H54 (cell line): ENCODE measurements at regions not wholly inside any gene's neighbourhood (a gene's known extent, or its start where the extent isn't known, plus 50 kb on each side); places are given as distances from the start of the nearest gene placed in this dataset.

Experiments
- DNase-seq: peaks from one replicate; pipeline ENCODE4 v3.0.0; 2011; ENCODE audit warnings: low spot score, mixed read lengths; ENCODE audit not compliant: insufficient read length
- FAIRE-seq: peaks from 3 replicates; lab custom pipeline; 2011; peaks lifted over from hg19 to GRCh38; lab: Jason Lieb, UNC
- POLR2A ChIP-seq: IDR thresholded peaks from 2 replicates; pipeline ENCODE4 v1.6.1; 2011; ENCODE audit warnings: low read depth, mild to moderate bottlenecking, low read length

DNA sequence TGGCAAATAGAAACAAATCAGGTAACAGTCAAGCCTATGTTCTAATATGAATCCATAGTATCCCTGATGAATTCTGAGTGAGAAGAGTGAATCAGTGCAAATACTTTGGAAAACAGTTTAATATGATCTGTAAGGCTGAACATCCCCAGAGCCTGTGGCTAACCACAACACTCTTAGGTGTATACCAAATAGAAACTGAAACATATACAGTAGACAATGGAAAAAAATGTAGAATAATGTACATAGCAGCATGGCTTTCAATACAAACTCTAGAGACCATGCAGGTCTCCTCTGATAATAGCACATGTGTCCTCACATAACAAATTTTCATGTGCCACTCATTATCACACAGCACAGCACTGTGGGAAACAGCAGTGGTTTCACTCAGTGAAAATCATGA, 513.6 kb downstream of the CDY2B start:
- FAIRE-seq (no peak), DNase-seq (no peak)
- TF ChIP-seq POLR2A = no peak

DNA sequence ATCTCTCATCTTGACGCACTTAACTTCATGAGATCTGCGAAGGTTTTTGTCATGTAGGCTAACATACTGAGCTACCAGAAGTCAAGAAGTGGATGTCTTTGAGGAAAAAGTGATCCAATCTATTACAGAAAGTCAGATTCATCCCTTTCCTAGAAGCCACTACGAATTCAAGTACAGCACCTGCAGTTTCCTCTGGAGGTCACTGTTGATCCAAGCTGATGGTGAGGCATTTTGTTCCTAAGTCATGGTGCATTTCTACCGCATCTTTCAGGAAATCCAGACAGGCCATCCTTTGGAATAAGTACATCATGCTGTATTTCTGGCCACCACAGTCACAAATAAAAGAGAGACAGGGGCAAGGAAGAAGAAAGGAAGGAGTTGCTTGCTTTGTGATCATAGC, 541.0 kb downstream of the CDY2B start:
- DNase-seq = no peak
- no peak for FAIRE-seq
- no peak for TF ChIP-seq POLR2A

DNA sequence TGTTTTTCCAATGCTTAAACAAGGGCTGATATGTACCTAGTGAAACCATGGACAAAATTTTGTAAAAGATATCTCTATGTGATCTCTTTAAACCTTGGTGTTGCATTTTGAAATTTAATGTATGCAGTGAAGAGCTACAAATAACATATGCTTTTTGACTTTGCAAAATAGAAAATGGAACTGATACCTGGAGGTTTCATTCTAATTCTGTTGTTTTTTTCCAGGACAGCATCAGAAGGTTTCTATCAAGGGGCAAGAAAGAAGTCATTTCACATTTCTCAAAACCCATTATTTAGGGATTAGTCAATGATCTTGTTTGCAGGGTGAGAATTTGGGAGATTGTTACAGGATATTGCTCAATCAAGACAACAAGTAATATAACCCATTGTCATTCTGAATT, 549.3 kb downstream of the CDY2B start:
- no peak for DNase-seq
- FAIRE-seq = no peak
- TF ChIP-seq POLR2A = no peak

DNA sequence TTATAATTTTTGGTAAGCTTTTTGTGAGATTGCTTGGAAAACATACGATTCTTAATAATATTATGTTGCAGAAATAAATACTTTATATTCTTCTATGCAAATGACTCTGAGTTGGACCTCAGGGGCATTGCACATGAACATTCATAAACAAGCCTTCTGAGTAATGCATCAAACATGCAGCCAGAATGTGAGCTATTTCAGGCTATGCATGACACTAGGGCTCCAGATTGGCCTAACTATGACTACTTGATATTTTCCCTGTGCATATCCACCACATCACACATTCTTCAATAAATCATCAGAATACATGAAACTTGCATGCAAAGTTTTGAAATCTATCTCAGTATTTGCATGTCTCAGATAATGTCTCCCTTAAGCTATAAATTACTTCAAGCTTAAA, 560.1 kb downstream of the CDY2B start:
- no peak for TF ChIP-seq POLR2A
- no peak for FAIRE-seq
- DNase-seq = peak; percentile 2

DNA sequence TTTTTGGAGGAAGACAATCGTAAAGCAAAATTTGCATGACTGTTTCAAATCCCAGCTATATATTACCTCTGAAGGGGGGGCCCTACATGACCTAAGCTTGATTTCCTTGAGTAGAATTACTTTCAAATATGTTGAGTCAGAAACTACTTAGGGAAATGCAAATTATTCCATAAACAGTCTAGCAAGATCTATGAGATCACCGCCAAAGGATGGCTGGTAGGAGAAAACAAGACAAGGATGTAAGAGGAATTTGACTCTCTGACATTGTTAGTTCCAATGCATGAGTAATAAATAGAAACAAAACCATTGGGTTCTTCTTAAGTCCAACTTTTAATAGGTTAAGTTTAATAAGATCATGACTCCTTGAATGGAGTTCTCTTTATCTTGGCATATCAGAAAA, 561.4 kb downstream of the CDY2B start:
- no peak for FAIRE-seq
- no peak for TF ChIP-seq POLR2A
- no peak for DNase-seq

DNA sequence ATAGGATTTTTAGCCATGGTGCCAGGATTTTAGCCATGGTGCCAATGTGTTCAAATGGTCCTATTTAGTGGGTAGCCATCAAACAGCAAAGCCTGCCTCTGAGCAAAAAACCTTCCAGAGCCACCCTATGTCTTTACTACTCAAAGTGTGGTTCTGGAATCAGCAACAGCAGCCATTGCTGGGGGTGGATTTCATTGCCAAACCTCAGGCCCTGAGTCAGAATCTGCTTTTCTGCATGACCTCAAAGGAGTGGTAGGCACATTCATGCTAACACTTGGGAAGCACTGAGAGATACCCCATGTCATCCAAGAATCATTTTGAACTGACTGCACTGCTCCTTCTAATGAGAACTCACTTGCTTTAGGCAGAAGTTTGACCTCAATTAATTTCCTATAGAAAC, 603.0 kb downstream of the CDY2B start:
- FAIRE-seq = no peak
- no peak for TF ChIP-seq POLR2A
- DNase-seq = no peak

DNA sequence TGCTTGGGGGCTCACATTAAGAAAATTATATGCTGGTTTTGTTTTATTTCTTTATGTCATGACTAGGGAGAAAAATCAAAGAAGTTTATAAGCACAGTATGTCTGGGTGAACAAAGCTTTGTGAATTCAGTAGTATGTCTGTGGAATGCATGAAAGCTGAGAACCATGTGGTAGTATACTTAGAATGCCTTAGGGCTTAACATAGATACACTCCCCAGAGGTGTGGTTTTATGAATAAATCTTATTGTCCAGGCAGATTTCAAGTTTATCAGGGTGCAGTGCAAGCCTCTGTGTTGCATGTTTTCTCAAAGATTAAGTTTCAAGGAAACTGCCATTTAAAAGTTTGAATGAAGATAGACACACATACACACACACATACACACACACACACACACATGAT, 620.5 kb downstream of the CDY2B start:
- TF ChIP-seq POLR2A = no peak
- DNase-seq = no peak
- no peak for FAIRE-seq

DNA sequence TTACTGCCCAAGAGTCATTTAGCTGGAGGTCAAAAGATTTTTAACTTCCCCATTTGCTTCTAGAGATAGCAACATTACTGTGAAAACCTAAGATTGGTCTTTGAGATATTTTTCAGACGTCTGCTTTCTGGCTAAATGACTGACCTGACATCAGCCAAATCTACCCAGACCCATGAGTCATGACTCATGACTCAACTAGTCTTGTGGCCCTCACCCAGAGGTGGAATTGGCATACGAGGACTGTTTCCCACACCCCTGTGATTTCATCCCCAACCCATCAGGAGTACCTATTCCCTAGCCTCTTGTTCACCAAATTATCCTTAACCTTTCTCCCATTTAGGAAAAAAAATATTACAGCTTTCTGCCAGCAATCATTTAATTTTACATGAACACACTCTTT, 641.6 kb downstream of the CDY2B start:
- DNase-seq (no peak), FAIRE-seq (no peak)
- TF ChIP-seq POLR2A = no peak

DNA sequence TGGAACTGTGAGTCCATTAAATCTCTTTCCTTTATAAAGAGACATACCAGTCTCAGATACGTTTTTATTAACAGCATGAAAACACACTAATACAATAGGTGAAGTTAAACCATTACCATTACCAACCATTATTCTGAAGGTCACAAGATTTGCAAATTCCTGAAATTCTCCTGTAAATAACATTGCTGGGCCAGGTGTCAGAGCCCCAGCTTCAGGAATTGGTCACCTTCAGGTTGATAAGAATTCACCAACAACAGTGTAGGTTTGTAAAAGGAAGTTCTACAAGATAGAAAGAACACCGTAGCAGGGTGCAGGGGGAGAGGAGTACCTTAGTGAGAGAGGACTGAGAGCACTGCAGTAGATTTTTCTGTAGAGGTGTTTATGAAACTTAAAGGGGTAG, 644.3 kb downstream of the CDY2B start:
- no peak for DNase-seq
- TF ChIP-seq POLR2A = no peak
- FAIRE-seq = no peak

DNA sequence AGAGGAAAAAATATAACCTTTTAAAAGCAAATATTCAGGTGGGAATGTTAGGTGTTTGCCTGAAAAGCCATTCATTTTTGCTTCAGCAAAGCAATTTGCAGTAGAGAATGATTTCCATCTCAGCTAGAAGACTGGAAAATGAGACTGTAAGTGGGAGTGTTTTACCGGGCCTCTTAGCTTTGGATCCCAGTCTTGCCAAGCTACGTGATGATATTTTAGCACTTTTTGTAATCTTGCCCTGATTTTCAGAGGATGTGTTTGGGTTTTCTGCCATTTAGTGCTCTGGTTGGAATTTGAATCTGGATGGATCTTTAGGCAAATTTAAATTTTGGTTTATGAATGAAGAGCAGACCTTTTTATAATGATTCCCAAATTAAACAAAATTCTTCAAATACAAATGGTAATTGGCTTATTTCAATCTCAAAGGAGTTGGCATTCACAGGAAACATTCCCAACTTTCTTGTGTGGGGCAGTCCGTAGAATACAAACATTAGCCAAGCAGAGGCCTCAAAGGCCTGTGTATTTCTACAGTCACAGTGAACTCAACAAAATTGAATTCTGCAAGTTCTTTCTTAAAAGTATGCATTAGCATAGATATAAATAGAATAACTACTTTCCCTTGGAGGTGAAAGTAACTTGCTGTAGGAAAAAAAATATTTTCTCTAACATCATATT, 646.4 kb downstream of the CDY2B start:
- DNase-seq = no peak
- TF ChIP-seq POLR2A = no peak
- FAIRE-seq = no peak

DNA sequence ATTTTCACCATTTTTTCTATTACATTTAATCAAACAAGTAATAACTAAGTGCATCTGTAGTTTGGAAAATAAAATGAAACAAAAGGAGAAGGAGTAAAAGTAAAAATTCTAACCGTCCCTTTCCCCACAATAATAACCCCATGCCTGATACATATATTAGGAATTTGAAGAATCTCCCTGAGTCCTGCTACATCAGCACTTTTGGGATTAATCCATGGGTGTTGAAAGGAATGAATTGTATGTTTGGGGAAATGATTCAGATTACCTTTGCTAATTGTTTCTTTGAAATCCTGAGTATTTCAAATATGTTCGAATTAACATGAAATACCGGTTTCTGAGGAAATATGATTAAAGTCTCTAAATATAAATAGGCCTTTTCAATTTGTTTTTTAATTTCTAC, 648.0 kb downstream of the CDY2B start:
- no peak for FAIRE-seq
- no peak for DNase-seq
- TF ChIP-seq POLR2A = no peak

DNA sequence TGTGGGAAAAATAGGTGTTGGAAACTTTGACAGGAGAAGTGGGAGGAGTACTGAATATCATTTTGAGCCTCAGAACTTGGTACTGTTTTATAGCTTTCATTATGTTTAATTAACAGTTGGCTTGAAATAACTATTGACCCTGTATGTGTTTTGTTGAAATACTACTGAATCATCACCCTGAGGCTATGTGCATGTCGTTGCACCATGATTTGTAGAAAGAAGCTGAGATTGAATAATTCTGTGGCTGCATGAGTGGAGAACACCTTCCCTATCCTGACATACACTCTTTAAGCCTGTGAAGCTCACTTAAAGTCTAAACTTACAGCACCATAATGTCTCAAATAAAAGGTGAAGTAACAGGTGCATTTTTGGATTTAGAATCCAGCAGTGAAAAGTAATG, 656.5 kb downstream of the CDY2B start:
- FAIRE-seq (no peak), DNase-seq (no peak)
- no peak for TF ChIP-seq POLR2A

DNA sequence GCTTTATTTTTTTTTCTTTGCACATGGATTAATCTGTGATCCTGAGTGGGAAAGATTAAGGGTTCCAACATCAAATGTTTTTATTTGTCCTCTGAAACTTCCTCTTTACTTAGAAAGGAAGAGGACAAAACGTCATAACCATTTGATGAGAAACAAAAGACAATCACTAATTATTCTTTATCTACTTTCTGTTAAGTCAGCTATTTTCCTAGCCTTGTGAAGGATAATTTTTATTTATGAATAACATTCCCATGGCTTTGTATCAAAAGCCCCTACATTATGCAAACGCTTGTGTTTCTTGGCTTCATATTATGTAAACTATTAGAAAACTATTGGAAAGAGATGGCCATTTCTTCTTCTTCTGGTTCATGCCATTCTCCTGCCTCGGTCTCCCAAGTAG, 677.6 kb downstream of the CDY2B start:
- DNase-seq (no peak), FAIRE-seq (no peak)
- TF ChIP-seq POLR2A = no peak

DNA sequence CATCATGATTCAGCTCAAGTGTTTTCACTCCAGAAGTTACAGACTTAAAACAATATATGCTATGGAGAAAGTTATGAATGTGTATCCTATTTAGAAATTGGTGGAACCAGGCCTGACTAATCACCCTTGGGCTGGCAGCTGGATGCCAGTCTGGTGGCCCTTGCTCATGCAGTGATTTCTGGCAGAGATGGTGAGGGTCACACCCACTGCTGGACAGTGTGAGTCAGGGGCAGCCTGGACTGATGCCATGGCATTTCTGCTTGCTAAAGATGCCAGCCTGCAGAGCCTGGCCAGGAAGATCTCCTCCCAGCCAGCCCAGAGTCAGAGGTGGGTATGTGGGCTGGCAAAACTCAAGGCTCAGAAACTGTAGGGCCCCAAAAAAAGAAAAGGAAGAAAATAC, 695.7 kb downstream of the CDY2B start:
- no peak for TF ChIP-seq POLR2A
- FAIRE-seq (no peak), DNase-seq (peak; percentile 13)

DNA sequence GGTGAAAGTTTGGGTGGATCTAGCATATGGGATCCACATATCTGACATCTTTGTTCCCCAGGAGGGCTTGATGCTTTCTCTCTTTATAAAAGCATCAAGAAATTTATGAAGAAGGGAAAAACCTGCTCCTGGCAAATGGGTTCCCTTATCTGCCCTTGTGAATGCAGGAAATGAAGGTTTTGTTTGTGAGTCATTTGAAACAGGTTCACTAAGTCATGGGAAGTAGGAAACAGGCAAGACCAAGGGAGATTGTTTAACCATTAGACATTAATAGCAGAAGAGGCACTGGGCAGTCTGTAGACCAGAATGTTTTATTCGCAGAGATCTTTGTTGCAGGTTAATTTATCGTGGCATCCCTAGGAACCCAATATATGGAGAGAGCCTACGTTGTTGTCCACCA, 713.1 kb downstream of the CDY2B start:
- TF ChIP-seq POLR2A = no peak
- FAIRE-seq (no peak), DNase-seq (no peak)
